ENCODE measurements at regions not wholly inside any gene's neighbourhood (a gene's known extent, or its start where the extent isn't known, plus 50 kb on each side); places are given as distances from the start of the nearest gene placed in this dataset.
"Not testable (repeated sequence)": the region's sequence is repeated elsewhere in the genome, so short reads cannot be mapped to it uniquely, and the experiment has no call there.

- H3K27me3 Mint-ChIP-seq (ENCODE audit: insufficient read depth, unreplicated experiment); POLR2A ChIA-PET; BruUV-seq (replicated peaks): not testable (repeated sequence)
Measured at GRCh38 chr7:24629958-24630357, 56.7 kb downstream of the PALS2 start.

GRCh38 chr7:24630596-24630995, 57.3 kb downstream of the PALS2 start:
- DNase-seq = no peak

More at GRCh38 chr7:24629958-24630357, 56.7 kb downstream of the PALS2 start:
- H3K27ac Mint-ChIP-seq (ENCODE audit: unreplicated experiment); H3K4me3 ChIP-seq (ENCODE audit: low read depth, low read length); DNase-seq; H3K4me1 ChIP-seq; H3K4me1 Mint-ChIP-seq (ENCODE audit: low read depth, unreplicated experiment); intact Hi-C loops (cut with micrococcal nuclease; ENCODE audit: unreplicated experiment); H3K36me3 Mint-ChIP-seq (ENCODE audit: insufficient read depth, unreplicated experiment); H3K36me3 ChIP-seq (ENCODE audit: control insufficient read depth, insufficient read depth, low read length); CTCF ChIA-PET; H3K9me3 ChIP-seq; H3K9me3 Mint-ChIP-seq (ENCODE audit: unreplicated experiment); H3K27me3 ChIP-seq (replicated peaks; ENCODE audit: control insufficient read depth, insufficient read depth, low read length); H3K4me3 Mint-ChIP-seq (ENCODE audit: unreplicated experiment): not testable (repeated sequence)

DNA sequence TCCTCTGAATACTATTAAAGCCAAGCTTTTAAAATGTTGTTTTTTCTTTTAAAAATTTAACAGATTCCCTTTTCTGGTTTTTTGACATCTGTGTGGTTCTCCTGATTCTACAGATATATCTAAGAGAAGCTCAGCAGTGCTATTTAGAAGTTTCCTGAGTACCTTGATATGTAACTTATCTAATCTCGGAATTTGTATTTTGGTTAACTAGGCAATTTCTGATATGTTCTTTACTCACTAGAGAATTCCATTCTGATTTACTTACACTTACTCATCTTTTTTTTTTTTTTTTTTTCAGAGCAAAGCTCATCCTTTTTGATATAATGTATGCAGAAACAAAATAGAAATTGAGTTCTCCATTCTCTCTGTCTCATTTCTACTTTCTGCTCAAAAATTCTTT, 63.8 kb downstream of the PALS2 start:
- H3K27me3 Mint-ChIP-seq (ENCODE audit: insufficient read depth, unreplicated experiment) = no peaks in the 10 kb centered on the region
- Histone ChIP-seq H3K9me3 (no peaks in the 10 kb centered on the region), H3K27me3 (replicated peaks; ENCODE audit: control insufficient read depth, insufficient read depth, low read length) (no peaks in the 10 kb centered on the region), H3K4me1 (no peaks in the 10 kb centered on the region; the same call in 1 of the 2 replicates), H3K36me3 (ENCODE audit: control insufficient read depth, insufficient read depth, low read length) (no peaks in the 10 kb centered on the region), H3K4me3 (ENCODE audit: low read depth, low read length) (no peak overlapping the region)
- H3K27ac Mint-ChIP-seq (ENCODE audit: unreplicated experiment) = no peak overlapping the region
- no peak for DNase-seq
- no peaks in the 10 kb centered on the region for H3K9me3 Mint-ChIP-seq (ENCODE audit: unreplicated experiment)
- intact Hi-C loops (cut with micrococcal nuclease; ENCODE audit: unreplicated experiment) = no loop called here
- no TSS peak for BruUV-seq (replicated peaks)
- ChIA-PET POLR2A (no interaction called here), CTCF (interaction anchor here (0.6 kb wide), 1 partner anchor 36 kb away, joined by 3 read pairs; no protein-coding TSS in a partner anchor)
- H3K36me3 Mint-ChIP-seq (ENCODE audit: insufficient read depth, unreplicated experiment) = no peaks in the 10 kb centered on the region
- TF ChIP-seq CTCF (IDR thresholded peaks at IDR 0.05; ENCODE audit: insufficient read depth in 1 of 2, low read depth in 1 of 2, low read length in 1 of 2, severe bottlenecking in 1 of 2, unreplicated experiment in 1 of 2) = no peak
- H3K4me1 Mint-ChIP-seq (ENCODE audit: low read depth, unreplicated experiment) = no peaks in the 10 kb centered on the region
- no peak overlapping the region for H3K4me3 Mint-ChIP-seq (ENCODE audit: unreplicated experiment)

More at GRCh38 chr7:24630596-24630995, 57.3 kb downstream of the PALS2 start:
- CTCF ChIA-PET = no interaction called here
- no peaks in the 10 kb centered on the region for H3K4me1 Mint-ChIP-seq (ENCODE audit: low read depth, unreplicated experiment)
- no peaks in the 10 kb centered on the region for H3K4me1 ChIP-seq
- H3K27ac Mint-ChIP-seq (ENCODE audit: unreplicated experiment) = no peak overlapping the region
- no peaks in the 10 kb centered on the region for H3K36me3 ChIP-seq (ENCODE audit: control insufficient read depth, insufficient read depth, low read length)
- POLR2A ChIA-PET = no interaction called here
- H3K27me3 Mint-ChIP-seq (ENCODE audit: insufficient read depth, unreplicated experiment) = no peaks in the 10 kb centered on the region
- no peaks in the 10 kb centered on the region for H3K9me3 Mint-ChIP-seq (ENCODE audit: unreplicated experiment)
- BruUV-seq (replicated peaks) = no TSS peak
- no peaks in the 10 kb centered on the region for H3K9me3 ChIP-seq
- H3K4me3 Mint-ChIP-seq (ENCODE audit: unreplicated experiment) = no peak overlapping the region
- intact Hi-C loops (cut with micrococcal nuclease; ENCODE audit: unreplicated experiment) = no loop called here
- no peak overlapping the region for H3K4me3 ChIP-seq (ENCODE audit: low read depth, low read length)
- H3K27me3 ChIP-seq (replicated peaks; ENCODE audit: control insufficient read depth, insufficient read depth, low read length) = no peaks in the 10 kb centered on the region
- TF ChIP-seq CTCF (IDR thresholded peaks at IDR 0.05; ENCODE audit: insufficient read depth in 1 of 2, low read depth in 1 of 2, low read length in 1 of 2, severe bottlenecking in 1 of 2, unreplicated experiment in 1 of 2) = no peak
- H3K36me3 Mint-ChIP-seq (ENCODE audit: insufficient read depth, unreplicated experiment) = no peaks in the 10 kb centered on the region

DNA sequence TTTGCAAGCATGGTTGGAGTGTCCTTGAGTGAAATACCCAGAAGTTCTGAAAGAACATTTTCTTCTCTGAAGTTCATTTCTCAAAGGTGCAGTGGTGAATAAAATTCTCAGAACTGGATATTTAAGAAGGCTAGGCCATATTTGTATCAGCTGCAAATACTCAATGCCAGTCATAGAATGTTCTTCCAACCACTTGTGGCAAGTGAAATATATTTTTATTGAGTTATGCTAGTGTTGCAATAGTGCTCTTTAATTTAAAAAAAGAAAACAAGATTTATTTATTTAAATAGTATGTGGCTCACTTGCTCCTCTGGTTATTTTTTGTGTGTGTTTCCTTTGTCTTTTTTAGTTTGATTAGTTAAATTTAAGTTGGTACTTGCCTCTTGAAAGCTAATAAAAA, 64.5 kb downstream of the PALS2 start:
- no peak for TF ChIP-seq CTCF (IDR thresholded peaks at IDR 0.05; ENCODE audit: insufficient read depth in 1 of 2, low read depth in 1 of 2, low read length in 1 of 2, severe bottlenecking in 1 of 2, unreplicated experiment in 1 of 2)
- Mint-ChIP-seq H3K4me3 (ENCODE audit: unreplicated experiment) (no peak overlapping the region), H3K36me3 (ENCODE audit: insufficient read depth, unreplicated experiment) (no peaks in the 10 kb centered on the region), H3K27me3 (ENCODE audit: insufficient read depth, unreplicated experiment) (no peaks in the 10 kb centered on the region), H3K27ac (ENCODE audit: unreplicated experiment) (no peak overlapping the region), H3K9me3 (ENCODE audit: unreplicated experiment) (no peaks in the 10 kb centered on the region), H3K4me1 (ENCODE audit: low read depth, unreplicated experiment) (no peaks in the 10 kb centered on the region)
- Histone ChIP-seq H3K27me3 (replicated peaks; ENCODE audit: control insufficient read depth, insufficient read depth, low read length) (no peaks in the 10 kb centered on the region), H3K9me3 (no peaks in the 10 kb centered on the region), H3K4me1 (no peaks in the 10 kb centered on the region; the same call in 1 of the 2 replicates), H3K4me3 (ENCODE audit: low read depth, low read length) (no peak overlapping the region), H3K36me3 (ENCODE audit: control insufficient read depth, insufficient read depth, low read length) (no peaks in the 10 kb centered on the region)
- intact Hi-C loops (cut with micrococcal nuclease; ENCODE audit: unreplicated experiment) = no loop called here
- ChIA-PET POLR2A (no interaction called here), CTCF (interaction anchor here (0.6 kb wide), 1 partner anchor 36 kb away, joined by 3 read pairs; no protein-coding TSS in a partner anchor)
- DNase-seq = no peak
- BruUV-seq (replicated peaks) = no TSS peak

- H3K27me3 Mint-ChIP-seq (ENCODE audit: insufficient read depth, unreplicated experiment); H3K36me3 ChIP-seq (ENCODE audit: control insufficient read depth, insufficient read depth, low read length); intact Hi-C loops (cut with micrococcal nuclease; ENCODE audit: unreplicated experiment); POLR2A ChIA-PET; DNase-seq; H3K36me3 Mint-ChIP-seq (ENCODE audit: insufficient read depth, unreplicated experiment); H3K9me3 ChIP-seq; H3K4me1 Mint-ChIP-seq (ENCODE audit: low read depth, unreplicated experiment); CTCF ChIA-PET; H3K27me3 ChIP-seq (replicated peaks; ENCODE audit: control insufficient read depth, insufficient read depth, low read length); BruUV-seq (replicated peaks); H3K4me3 ChIP-seq (ENCODE audit: low read depth, low read length); H3K9me3 Mint-ChIP-seq (ENCODE audit: unreplicated experiment); H3K4me3 Mint-ChIP-seq (ENCODE audit: unreplicated experiment); H3K27ac Mint-ChIP-seq (ENCODE audit: unreplicated experiment): not testable (repeated sequence)
- H3K4me1 ChIP-seq = peaks cover 10% of the 10 kb centered on the region; the same call in 1 of the 2 replicates
Measured at GRCh38 chr7:24644567-24644966, 71.3 kb downstream of the PALS2 start.

All from Caco-2 (cell line).